Endodermal cell (in vitro differentiated cells): ENCODE measurements at regions not wholly inside any gene's neighbourhood (a gene's known extent, or its start where the extent isn't known, plus 50 kb on each side); places are given as distances from the start of the nearest gene placed in this dataset.

Source experiments
- DNase-seq: peaks from one replicate; pipeline ENCODE4 v3.0.0-alpha.2; 2017
- H3K27ac ChIP-seq: 2 replicates; pipeline ENCODE4 v1.5.1; 2013; ENCODE audit warnings: mild to moderate bottlenecking, low read depth, low read length, moderate library complexity
- H3K27me3 ChIP-seq: 2 replicates; pipeline ENCODE4 v1.6.1; 2013; ENCODE audit warnings: mild to moderate bottlenecking, low read length, moderate library complexity; ENCODE audit not compliant: insufficient read depth, control insufficient read depth, poor library complexity, severe bottlenecking
- H3K36me3 ChIP-seq: 2 replicates; pipeline ENCODE4 v1.7.0; 2013; ENCODE audit warnings: mild to moderate bottlenecking, low read length, moderate library complexity; ENCODE audit not compliant: control insufficient read depth, insufficient read depth
- H3K4me1 ChIP-seq: one replicate; pipeline ENCODE4 v1.7.0; 2013; ENCODE audit warnings: low read length; ENCODE audit not compliant: control insufficient read depth, insufficient read depth
- H3K4me3 ChIP-seq: 2 replicates; pipeline ENCODE4 v1.5.1; 2013; ENCODE audit warnings: mild to moderate bottlenecking, low read length, moderate library complexity
- H3K9ac ChIP-seq: 2 replicates; pipeline ENCODE4 v1.6.1; 2013; ENCODE audit warnings: mild to moderate bottlenecking, low read length, moderate library complexity; ENCODE audit not compliant: poor library complexity, severe bottlenecking; ENCODE audit errors: extremely low read depth
- H3K9me3 ChIP-seq: 2 replicates; pipeline ENCODE4 v1.6.1; 2013; ENCODE audit warnings: mild to moderate bottlenecking, low read length, moderate library complexity; ENCODE audit not compliant: control insufficient read depth
- H3K27ac Mint-ChIP-seq: 2 replicates; pipeline ENCODE4 v1.8.0; 2020; ENCODE audit warnings: mixed read lengths
- H3K27me3 Mint-ChIP-seq: 2 replicates; pipeline ENCODE4 v1.8.0; 2021; ENCODE audit warnings: mild to moderate bottlenecking, mixed read lengths; ENCODE audit not compliant: insufficient read depth
- H3K36me3 Mint-ChIP-seq: 2 replicates; pipeline ENCODE4 v1.8.0; 2020; ENCODE audit warnings: low read depth, mixed read lengths
- H3K4me1 Mint-ChIP-seq: 2 replicates; pipeline ENCODE4 v1.8.0; 2020; ENCODE audit warnings: mixed read lengths
- H3K4me3 Mint-ChIP-seq: 2 replicates; pipeline ENCODE4 v1.8.0; 2020; ENCODE audit warnings: mild to moderate bottlenecking, moderate library complexity, mixed read lengths
- H3K9me3 Mint-ChIP-seq: 2 replicates; pipeline ENCODE4 v1.8.0; 2020; ENCODE audit warnings: mild to moderate bottlenecking, mixed read lengths
- CTCF ChIP-seq: fragments of 200-600 bp; sonication (generic); conservative IDR thresholded peaks from 2 replicates; pipeline ENCODE4 v1.5.0; 2021; ENCODE audit warnings: antibody characterized with exemption, mild to moderate bottlenecking
- WGBS, 2 experiments: methylation state at CpG; one replicate each; pipeline versions ENCODE4 v1.1.5 to v1.1.7; 2013; ENCODE audit warnings: missing lambda C conversion rate in 2 of 2, mixed read lengths in 1 of 2; ENCODE audit not compliant: insufficient coverage in 1 of 2, insufficient read length in 1 of 2; 5-methylcytosine and 5-hydroxymethylcytosine counted together

GRCh38 chrX:23578079-23578478 lies 89.2 kb upstream of the PRDX4 start:
- no peaks in the 10 kb centered on the region for H3K27me3 ChIP-seq
- H3K36me3 ChIP-seq, result no peaks in the 10 kb centered on the region
- no peaks in the 10 kb centered on the region for H3K4me1 ChIP-seq
- H3K9me3 ChIP-seq, result no peaks in the 10 kb centered on the region
- no peak for DNase-seq
- no peak overlapping the region for H3K27ac ChIP-seq
- no peak overlapping the region for H3K4me3 ChIP-seq
- Mint-ChIP-seq H3K4me1 (peaks cover 11% of the 10 kb centered on the region), H3K36me3 (no peaks in the 10 kb centered on the region), H3K9me3 (no peaks in the 10 kb centered on the region), H3K27me3 (no peaks in the 10 kb centered on the region), H3K4me3 (no peak overlapping the region), H3K27ac (no peak overlapping the region)
- TF ChIP-seq CTCF, result no peak
- H3K9ac ChIP-seq, result no peak overlapping the region
- 100% methylated on average over 1 of the region's 1 CpG; no CpG with 5 or more reads in 1 of the 2 experiments for WGBS, 2 experiments

- peaks cover 4% of the 10 kb centered on the region for H3K9me3 Mint-ChIP-seq
- TF ChIP-seq CTCF, result no peak
- WGBS, 2 experiments, result 85 to 89% methylated on average over 3 to 4 of the region's 4 CpGs
Measured at GRCh38 chrX:23589496-23589895, 77.8 kb upstream of the PRDX4 start.

GRCh38 chrX:23592741-23593140 lies 74.6 kb upstream of the PRDX4 start:
- Mint-ChIP-seq H3K9me3 (peaks cover 4% of the 10 kb centered on the region), H3K4me1 (no peaks in the 10 kb centered on the region), H3K4me3 (no peak overlapping the region), H3K36me3 (no peaks in the 10 kb centered on the region), H3K27ac (no peak overlapping the region), H3K27me3 (no peaks in the 10 kb centered on the region)
- no peak for DNase-seq
- Histone ChIP-seq H3K4me1 (no peaks in the 10 kb centered on the region), H3K9me3 (no peaks in the 10 kb centered on the region), H3K36me3 (no peaks in the 10 kb centered on the region), H3K9ac (no peak overlapping the region), H3K27ac (no peak overlapping the region), H3K27me3 (no peaks in the 10 kb centered on the region), H3K4me3 (no peak overlapping the region)
- TF ChIP-seq CTCF, result no peak
- WGBS, 2 experiments, result 92% methylated on average over 5 of the region's 5 CpGs; no CpG with 5 or more reads in 1 of the 2 experiments

More at GRCh38 chrX:23589496-23589895, 77.8 kb upstream of the PRDX4 start:
- Mint-ChIP-seq H3K27me3 (no peaks in the 10 kb centered on the region), H3K4me3 (no peak overlapping the region), H3K4me1 (no peaks in the 10 kb centered on the region), H3K36me3 (no peaks in the 10 kb centered on the region), H3K27ac (no peak overlapping the region)
- H3K27me3 ChIP-seq, result no peaks in the 10 kb centered on the region
- H3K9ac ChIP-seq, result no peak overlapping the region
- no peaks in the 10 kb centered on the region for H3K36me3 ChIP-seq
- DNase-seq, result no peak
- H3K9me3 ChIP-seq, result no peaks in the 10 kb centered on the region
- H3K4me1 ChIP-seq, result no peaks in the 10 kb centered on the region
- no peak overlapping the region for H3K4me3 ChIP-seq
- no peak overlapping the region for H3K27ac ChIP-seq
